ENCODE measurements at regions not wholly inside any gene's neighbourhood (a gene's known extent, or its start where the extent isn't known, plus 50 kb on each side); places are given as distances from the start of the nearest gene placed in this dataset.

DNA sequence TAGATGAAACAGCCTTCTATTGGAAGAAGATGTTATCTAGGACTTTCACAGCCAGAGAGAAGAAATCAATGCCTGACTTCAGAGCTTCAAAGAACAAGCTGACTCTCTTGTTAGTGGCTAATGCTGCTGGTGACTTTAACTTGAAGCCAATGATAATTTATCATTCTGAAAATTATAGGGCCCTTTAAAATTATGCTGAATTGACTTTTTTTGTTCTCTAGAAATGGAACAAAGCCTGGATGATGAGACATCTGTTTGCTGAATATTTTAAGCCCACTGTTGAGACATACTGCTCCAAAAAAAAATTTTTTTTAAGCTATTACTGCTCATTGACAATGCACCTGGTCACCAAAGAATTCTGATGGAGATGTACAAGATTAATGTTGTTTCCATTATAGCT is 189.2 kb downstream of the MBL2 start:
- TF ChIP-seq POLR2A (IDR thresholded peaks at IDR 0.05) (no peak), POLR2AphosphoS5 (IDR thresholded peaks at IDR 0.05) (no peak), EP300 (IDR thresholded peaks at IDR 0.05) (no peak)
- TF ChIP-seq, protein P1, sequence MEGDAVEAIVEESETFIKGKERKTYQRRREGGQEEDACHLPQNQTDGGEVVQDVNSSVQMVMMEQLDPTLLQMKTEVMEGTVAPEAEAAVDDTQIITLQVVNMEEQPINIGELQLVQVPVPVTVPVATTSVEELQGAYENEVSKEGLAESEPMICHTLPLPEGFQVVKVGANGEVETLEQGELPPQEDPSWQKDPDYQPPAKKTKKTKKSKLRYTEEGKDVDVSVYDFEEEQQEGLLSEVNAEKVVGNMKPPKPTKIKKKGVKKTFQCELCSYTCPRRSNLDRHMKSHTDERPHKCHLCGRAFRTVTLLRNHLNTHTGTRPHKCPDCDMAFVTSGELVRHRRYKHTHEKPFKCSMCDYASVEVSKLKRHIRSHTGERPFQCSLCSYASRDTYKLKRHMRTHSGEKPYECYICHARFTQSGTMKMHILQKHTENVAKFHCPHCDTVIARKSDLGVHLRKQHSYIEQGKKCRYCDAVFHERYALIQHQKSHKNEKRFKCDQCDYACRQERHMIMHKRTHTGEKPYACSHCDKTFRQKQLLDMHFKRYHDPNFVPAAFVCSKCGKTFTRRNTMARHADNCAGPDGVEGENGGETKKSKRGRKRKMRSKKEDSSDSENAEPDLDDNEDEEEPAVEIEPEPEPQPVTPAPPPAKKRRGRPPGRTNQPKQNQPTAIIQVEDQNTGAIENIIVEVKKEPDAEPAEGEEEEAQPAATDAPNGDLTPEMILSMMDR (IDR thresholded peaks at IDR 0.05): no peak

Measured in upper lobe of left lung (tissue), 4 donors.